Neural progenitor cell (in vitro differentiated cells): ENCODE measurements at regions not wholly inside any gene's neighbourhood (a gene's known extent, or its start where the extent isn't known, plus 50 kb on each side); places are given as distances from the start of the nearest gene placed in this dataset.
"Not testable (repeated sequence)": the region's sequence is repeated elsewhere in the genome, so short reads cannot be mapped to it uniquely, and the experiment has no call there.

Experiments
- DNase-seq: peaks from one replicate; pipeline ENCODE4 v3.0.0-alpha.2; 2016; ENCODE audit warnings: low spot score
- H2AFZ ChIP-seq: fragments of 200-600 bp; sonication (generic); replicated peaks from 2 replicates; pipeline ENCODE4 v1.6.1; 2016; ENCODE audit warnings: antibody characterized with exemption
- H3F3A ChIP-seq: fragments of 200-600 bp; sonication (generic); 2 replicates; pipeline ENCODE4 v1.6.1; 2016; ENCODE audit warnings: antibody characterized with exemption, low read depth
- H3K27ac ChIP-seq: fragments of 200-600 bp; sonication (generic); 2 replicates; pipeline ENCODE4 v1.5.1; 2016; ENCODE audit warnings: mild to moderate bottlenecking
- H3K27me3 ChIP-seq: fragments of 200-600 bp; sonication (generic); 2 replicates; pipeline ENCODE4 v1.6.1; 2016; ENCODE audit warnings: mild to moderate bottlenecking, moderate library complexity
- H3K36me3 ChIP-seq: fragments of 200-600 bp; sonication (generic); 2 replicates; pipeline ENCODE4 v1.5.1; 2016
- H3K4me1 ChIP-seq: fragments of 200-600 bp; sonication (generic); 2 replicates; pipeline ENCODE4 v1.6.1; 2016; ENCODE audit warnings: mixed run types
- H3K4me2 ChIP-seq: fragments of 200-600 bp; sonication (generic); 2 replicates; pipeline ENCODE4 v1.6.1; 2016
- H3K4me3 ChIP-seq: fragments of 200-600 bp; sonication (generic); 2 replicates; pipeline ENCODE4 v1.5.1; 2016
- H3K79me2 ChIP-seq: fragments of 200-600 bp; sonication (generic); 2 replicates; pipeline ENCODE4 v1.6.1; 2016; ENCODE audit warnings: low read depth
- H3K9ac ChIP-seq: fragments of 200-600 bp; sonication (generic); 2 replicates; pipeline ENCODE4 v1.6.1; 2016
- H3K9me3 ChIP-seq: fragments of 200-600 bp; sonication (generic); 2 replicates; pipeline ENCODE4 v1.5.1; 2016; ENCODE audit warnings: low read depth
- H4K20me1 ChIP-seq: fragments of 200-600 bp; sonication (generic); 2 replicates; pipeline ENCODE4 v1.6.1; 2016; ENCODE audit warnings: low read depth
- H3K27ac Mint-ChIP-seq: 3 replicates; pipeline ENCODE4 v1.8.0; 2021; ENCODE audit warnings: mixed read lengths
- H3K27me3 Mint-ChIP-seq: 2 replicates; pipeline ENCODE4 v1.8.0; 2022; ENCODE audit warnings: low read depth, mild to moderate bottlenecking, inconsistent platforms, moderate library complexity, mixed read lengths; ENCODE audit not compliant: insufficient read depth
- H3K36me3 Mint-ChIP-seq: 3 replicates; pipeline ENCODE4 v1.8.0; 2021; ENCODE audit warnings: mixed read lengths
- H3K4me1 Mint-ChIP-seq: 3 replicates; pipeline ENCODE4 v1.8.0; 2021; ENCODE audit warnings: mixed read lengths
- H3K4me3 Mint-ChIP-seq: 3 replicates; pipeline ENCODE4 v1.8.0; 2021; ENCODE audit warnings: mild to moderate bottlenecking, moderate library complexity, mixed read lengths
- H3K9me3 Mint-ChIP-seq: 3 replicates; pipeline ENCODE4 v1.8.0; 2020; ENCODE audit warnings: mixed read lengths
- EZH2 ChIP-seq: fragments of 200-600 bp; sonication (generic); IDR thresholded peaks from 2 replicates; pipeline ENCODE4 v1.6.1; 2017; ENCODE audit warnings: antibody characterized with exemption, mild to moderate bottlenecking, moderate library complexity
- EZH2phosphoT487 ChIP-seq: fragments of 200-600 bp; sonication (generic); IDR thresholded peaks from 2 replicates; pipeline ENCODE4 v1.6.1; 2017; ENCODE audit warnings: antibody characterized with exemption
- TF ChIP-seq, protein P1 (sequence below): fragments of 200-600 bp; sonication (generic); IDR thresholded peaks from 2 replicates; pipeline ENCODE4 v1.5.1; 2017; ENCODE audit warnings: antibody characterized with exemption, mild to moderate bottlenecking

DNA sequence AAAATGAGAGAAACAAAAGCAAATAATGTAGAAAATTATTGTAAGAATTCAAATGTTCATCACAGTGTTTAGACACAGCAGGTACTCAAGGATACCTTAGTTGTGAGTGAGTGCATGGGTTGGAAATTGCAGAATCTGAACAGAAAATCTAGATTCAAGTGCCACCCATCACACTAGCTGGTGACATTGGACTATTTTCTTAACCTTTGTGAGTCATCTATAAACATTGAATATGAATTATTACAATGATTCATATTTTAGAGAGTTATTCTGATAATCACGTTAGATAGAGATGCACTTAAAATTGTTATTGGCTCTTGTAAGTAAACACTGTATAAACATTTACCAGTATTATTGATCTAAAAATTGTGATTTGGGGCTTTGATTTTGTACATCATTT is 1113.1 kb downstream of the STIM2 start:
- TF ChIP-seq, protein P1, sequence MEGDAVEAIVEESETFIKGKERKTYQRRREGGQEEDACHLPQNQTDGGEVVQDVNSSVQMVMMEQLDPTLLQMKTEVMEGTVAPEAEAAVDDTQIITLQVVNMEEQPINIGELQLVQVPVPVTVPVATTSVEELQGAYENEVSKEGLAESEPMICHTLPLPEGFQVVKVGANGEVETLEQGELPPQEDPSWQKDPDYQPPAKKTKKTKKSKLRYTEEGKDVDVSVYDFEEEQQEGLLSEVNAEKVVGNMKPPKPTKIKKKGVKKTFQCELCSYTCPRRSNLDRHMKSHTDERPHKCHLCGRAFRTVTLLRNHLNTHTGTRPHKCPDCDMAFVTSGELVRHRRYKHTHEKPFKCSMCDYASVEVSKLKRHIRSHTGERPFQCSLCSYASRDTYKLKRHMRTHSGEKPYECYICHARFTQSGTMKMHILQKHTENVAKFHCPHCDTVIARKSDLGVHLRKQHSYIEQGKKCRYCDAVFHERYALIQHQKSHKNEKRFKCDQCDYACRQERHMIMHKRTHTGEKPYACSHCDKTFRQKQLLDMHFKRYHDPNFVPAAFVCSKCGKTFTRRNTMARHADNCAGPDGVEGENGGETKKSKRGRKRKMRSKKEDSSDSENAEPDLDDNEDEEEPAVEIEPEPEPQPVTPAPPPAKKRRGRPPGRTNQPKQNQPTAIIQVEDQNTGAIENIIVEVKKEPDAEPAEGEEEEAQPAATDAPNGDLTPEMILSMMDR, result no peak
- no peak for TF ChIP-seq EZH2phosphoT487
- no peak for TF ChIP-seq EZH2
- Histone ChIP-seq H2AFZ (no peak overlapping the region), H3K36me3 (no peaks in the 10 kb centered on the region), H3K27me3 (no peaks in the 10 kb centered on the region), H3K4me3 (no peak overlapping the region), H3K4me1 (no peaks in the 10 kb centered on the region), H3K27ac (no peak overlapping the region), H3K9me3 (no peaks in the 10 kb centered on the region), H4K20me1 (no peaks in the 10 kb centered on the region), H3F3A (no peaks in the 10 kb centered on the region), H3K4me2 (no peak overlapping the region), H3K9ac (no peak overlapping the region), H3K79me2 (no peaks in the 10 kb centered on the region)
- Mint-ChIP-seq H3K9me3 (peaks cover 2% of the 10 kb centered on the region), H3K27ac (no peak overlapping the region), H3K4me3 (no peak overlapping the region), H3K27me3 (peaks cover 2% of the 10 kb centered on the region), H3K4me1 (peaks cover 17% of the 10 kb centered on the region), H3K36me3 (no peaks in the 10 kb centered on the region)
- DNase-seq, result no peak

DNA sequence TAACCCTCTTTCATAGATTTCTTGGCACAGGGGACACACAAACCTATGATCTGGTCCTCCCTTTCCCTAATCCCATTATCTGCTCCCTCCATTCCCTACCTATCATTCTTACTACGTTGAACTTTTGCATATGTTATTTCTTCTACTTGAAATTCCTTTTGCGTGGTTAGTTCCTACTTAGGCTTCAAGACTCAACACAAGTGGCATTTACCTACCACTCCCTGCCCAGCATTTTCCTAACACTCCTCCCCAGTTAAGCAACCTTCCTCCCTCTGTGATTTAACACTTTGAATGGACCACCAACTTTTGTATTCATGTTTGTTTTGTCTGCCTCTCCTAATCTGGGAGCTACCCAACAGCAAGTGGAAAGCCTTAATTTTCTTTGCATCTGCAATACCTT is 1113.7 kb downstream of the STIM2 start:
- H3K4me3 ChIP-seq, result no peak overlapping the region
- H3K9ac ChIP-seq, result no peak overlapping the region
- H3K9me3 Mint-ChIP-seq, result peaks cover 7% of the 10 kb centered on the region
- H2AFZ ChIP-seq, result no peak overlapping the region
- no peak overlapping the region for H3K27ac Mint-ChIP-seq
- H3K36me3 ChIP-seq, result no peaks in the 10 kb centered on the region
- no peak overlapping the region for H3K27ac ChIP-seq
- no peak overlapping the region for H3K4me3 Mint-ChIP-seq
- H3F3A ChIP-seq, result no peaks in the 10 kb centered on the region
- no peaks in the 10 kb centered on the region for H3K36me3 Mint-ChIP-seq
- H3K9me3 ChIP-seq, result no peaks in the 10 kb centered on the region
- H3K4me1 ChIP-seq, result no peaks in the 10 kb centered on the region
- H4K20me1 ChIP-seq, result no peaks in the 10 kb centered on the region
- peaks cover 10% of the 10 kb centered on the region for H3K4me1 Mint-ChIP-seq
- peaks cover 2% of the 10 kb centered on the region for H3K27me3 Mint-ChIP-seq
- DNase-seq, result no peak
- H3K4me2 ChIP-seq, result no peak overlapping the region
- no peaks in the 10 kb centered on the region for H3K79me2 ChIP-seq
- no peaks in the 10 kb centered on the region for H3K27me3 ChIP-seq
- TF ChIP-seq, protein P1, result no peak
- no peak for TF ChIP-seq EZH2phosphoT487
- TF ChIP-seq EZH2, result no peak

DNA sequence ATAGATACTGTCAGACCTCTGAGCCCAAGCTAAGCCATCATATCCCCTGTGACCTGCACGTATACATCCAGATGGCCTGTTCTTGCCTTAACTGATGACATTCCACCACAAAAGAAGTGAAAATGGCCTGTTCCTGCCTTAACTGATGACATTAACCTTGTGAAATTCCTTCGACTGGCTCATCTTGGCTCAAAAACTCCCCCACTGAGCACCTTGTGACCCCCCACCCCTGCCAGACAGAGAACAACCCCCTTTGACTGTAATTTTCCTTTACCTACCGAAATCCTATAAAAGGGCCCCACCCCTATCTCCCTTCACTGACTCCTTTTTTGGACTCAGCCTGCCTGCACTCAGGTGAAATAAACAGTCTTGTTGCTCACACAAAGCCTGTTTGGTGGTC is 1114.2 kb downstream of the STIM2 start:
- H3K9me3 Mint-ChIP-seq, H3K4me3 Mint-ChIP-seq, H3K4me2 ChIP-seq, H3K27ac ChIP-seq, H3K9me3 ChIP-seq, H4K20me1 ChIP-seq, H3K4me1 Mint-ChIP-seq, DNase-seq, H3K9ac ChIP-seq, H3K36me3 Mint-ChIP-seq, H3K36me3 ChIP-seq, H3K4me1 ChIP-seq, H2AFZ ChIP-seq, H3K27me3 Mint-ChIP-seq, H3K27me3 ChIP-seq, H3K79me2 ChIP-seq, H3K27ac Mint-ChIP-seq, H3F3A ChIP-seq, H3K4me3 ChIP-seq: not testable (repeated sequence)

DNA sequence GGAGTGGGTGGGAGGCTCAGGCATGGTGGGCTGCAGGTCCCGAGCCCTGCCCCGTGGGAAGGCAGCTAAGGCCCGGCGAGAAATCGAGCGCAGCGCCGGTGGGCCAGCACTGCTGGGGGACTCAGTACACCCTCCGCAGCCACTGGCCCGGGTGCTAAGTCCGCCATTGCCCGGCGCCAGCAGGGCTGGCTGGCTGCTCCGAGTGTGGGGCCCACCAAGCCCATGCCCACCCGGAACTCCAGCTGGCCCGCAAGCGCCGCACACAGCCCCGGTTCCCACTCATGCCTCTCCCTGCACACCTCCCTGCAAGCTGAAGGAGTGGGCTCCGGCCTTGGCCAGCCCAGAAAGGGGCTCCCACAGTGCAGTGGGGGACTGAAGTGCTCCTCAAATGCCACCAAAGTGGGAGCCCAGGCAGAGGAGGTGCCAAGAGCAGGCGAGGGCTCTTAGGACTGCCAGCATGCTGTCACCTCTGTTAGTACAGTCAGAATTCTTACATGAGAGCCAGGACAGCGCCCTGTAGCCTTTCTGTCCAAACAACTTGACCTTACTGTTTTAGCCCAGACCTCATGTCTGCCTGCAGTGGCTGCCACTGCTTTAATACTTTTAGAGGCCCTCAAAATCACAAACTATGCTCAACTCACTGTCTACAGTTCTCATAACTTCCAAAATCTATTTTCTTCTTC is 1117.9 kb downstream of the STIM2 start:
- not testable (repeated sequence) for H3K9ac ChIP-seq, H2AFZ ChIP-seq, H3K36me3 Mint-ChIP-seq, H3K9me3 Mint-ChIP-seq, DNase-seq, H3K79me2 ChIP-seq, H3K36me3 ChIP-seq, H3K4me3 ChIP-seq, H3K4me2 ChIP-seq, H4K20me1 ChIP-seq, H3K4me1 Mint-ChIP-seq, H3K9me3 ChIP-seq, H3F3A ChIP-seq, H3K27me3 Mint-ChIP-seq, H3K4me3 Mint-ChIP-seq, H3K27ac Mint-ChIP-seq, H3K27me3 ChIP-seq, H3K4me1 ChIP-seq, H3K27ac ChIP-seq
